HL-60 (cell line): ENCODE measurements at regions not wholly inside any gene's neighbourhood (a gene's known extent, or its start where the extent isn't known, plus 50 kb on each side); places are given as distances from the start of the nearest gene placed in this dataset.

Experiments
- DNase-seq, 2 experiments: peaks; one replicate each; pipeline ENCODE4 v3.0.0-alpha.2; 2010 to 2020; ENCODE audit warnings: low read depth in 1 of 2, low spot score in 1 of 2
- H3K27ac ChIP-seq: fragments of 250-450 bp; sonication (Bioruptor Pico); replicated peaks from 2 replicates; pipeline ENCODE4 v1.5.1; 2020; ENCODE audit warnings: mild to moderate bottlenecking, moderate library complexity
- H3K27me3 ChIP-seq: fragments of 250-450 bp; sonication (Bioruptor Pico); 2 replicates; pipeline ENCODE4 v1.5.1; 2021; ENCODE audit warnings: mild to moderate bottlenecking, moderate library complexity; ENCODE audit not compliant: insufficient read depth, poor library complexity, severe bottlenecking
- H3K4me3 ChIP-seq: replicated peaks from 2 replicates; pipeline ENCODE4 v1.5.1; 2011; ENCODE audit warnings: mild to moderate bottlenecking, control low read depth, low read length; ENCODE audit not compliant: insufficient read depth
- CTCF ChIP-seq: IDR thresholded peaks from one replicate; pipeline ENCODE4 v1.5.1; 2011; ENCODE audit warnings: low read length, control low read depth, inconsistent platforms; ENCODE audit not compliant: insufficient read depth
- GABPA ChIP-seq: IDR thresholded peaks from 2 replicates; pipeline ENCODE4 v1.6.1; 2012; ENCODE audit warnings: low read depth
- POLR2AphosphoS5 ChIP-seq: IDR thresholded peaks from 2 replicates; pipeline ENCODE4 v1.6.1; 2012; ENCODE audit warnings: low read depth
- REST ChIP-seq: IDR thresholded peaks from 2 replicates; pipeline ENCODE4 v1.6.1; 2012; ENCODE audit warnings: low read depth; ENCODE audit not compliant: insufficient replicate concordance
- SPI1 ChIP-seq: IDR thresholded peaks from 2 replicates; pipeline ENCODE4 v1.6.1; 2012; ENCODE audit warnings: low read depth, mild to moderate bottlenecking, borderline replicate concordance

DNA sequence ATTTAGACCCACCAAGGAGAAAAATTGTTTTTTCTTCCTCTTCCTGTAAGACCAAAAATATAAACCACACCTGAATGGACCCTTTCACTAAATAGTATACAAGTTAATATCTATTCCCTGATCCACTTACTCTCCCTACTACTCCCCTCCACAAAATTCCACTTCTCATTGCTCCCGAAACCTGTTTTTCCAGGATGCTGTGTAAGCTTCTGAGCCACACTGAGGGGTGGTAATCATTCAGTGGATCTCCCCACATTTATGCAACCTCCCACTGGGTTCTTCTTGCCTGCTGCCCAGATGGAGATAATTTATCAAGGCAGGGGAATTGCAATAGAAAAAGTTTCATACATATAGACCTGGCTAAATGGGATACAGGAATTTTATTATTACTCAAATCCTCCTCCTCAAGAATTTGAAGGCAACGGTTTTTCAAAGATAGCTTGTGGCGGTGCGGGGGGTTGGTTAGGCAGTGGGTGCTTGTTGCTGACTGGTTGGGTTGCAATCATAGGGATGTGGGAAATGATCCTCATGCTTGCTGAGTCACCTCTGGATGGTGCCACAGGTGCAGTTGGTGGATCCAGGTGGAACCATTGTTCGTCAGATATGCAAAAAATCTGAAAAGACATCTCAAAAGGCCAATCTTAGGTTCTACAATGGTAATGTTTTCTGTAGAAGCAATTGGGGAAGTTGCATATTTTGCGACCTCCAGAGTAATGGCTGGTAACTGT lies 970.3 kb downstream of the CNTNAP5 start:
- Histone ChIP-seq H3K4me3 (no peak overlapping the region), H3K27ac (no peak overlapping the region), H3K27me3 (no peaks in the 10 kb centered on the region)
- no peak for DNase-seq
- TF ChIP-seq GABPA (no peak), REST (no peak)

DNA sequence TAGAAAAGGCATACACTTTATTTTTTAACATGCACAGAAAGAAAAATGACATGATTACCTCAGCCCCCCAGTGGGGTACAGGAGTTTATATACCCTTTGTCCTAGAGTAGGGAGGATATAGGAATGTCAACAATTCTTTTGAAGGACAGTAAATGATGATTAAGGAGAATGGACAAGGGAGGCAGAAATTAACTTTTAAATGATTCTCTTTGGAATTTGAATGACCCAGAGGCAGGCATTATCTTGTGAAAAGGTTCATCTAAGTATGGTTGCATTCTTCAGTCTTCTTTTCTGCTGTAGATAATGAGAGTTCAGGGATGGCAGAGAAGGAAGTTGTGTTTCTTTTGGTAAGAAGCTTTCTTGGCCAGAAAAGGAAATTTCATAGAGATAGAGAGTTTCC lies 971.3 kb downstream of the CNTNAP5 start:
- TF ChIP-seq CTCF (no peak), REST (no peak), GABPA (no peak), SPI1 (no peak), POLR2AphosphoS5 (no peak)
- no peak overlapping the region for H3K4me3 ChIP-seq
- H3K27me3 ChIP-seq = no peaks in the 10 kb centered on the region
- H3K27ac ChIP-seq = no peak overlapping the region
- DNase-seq = no peak

DNA sequence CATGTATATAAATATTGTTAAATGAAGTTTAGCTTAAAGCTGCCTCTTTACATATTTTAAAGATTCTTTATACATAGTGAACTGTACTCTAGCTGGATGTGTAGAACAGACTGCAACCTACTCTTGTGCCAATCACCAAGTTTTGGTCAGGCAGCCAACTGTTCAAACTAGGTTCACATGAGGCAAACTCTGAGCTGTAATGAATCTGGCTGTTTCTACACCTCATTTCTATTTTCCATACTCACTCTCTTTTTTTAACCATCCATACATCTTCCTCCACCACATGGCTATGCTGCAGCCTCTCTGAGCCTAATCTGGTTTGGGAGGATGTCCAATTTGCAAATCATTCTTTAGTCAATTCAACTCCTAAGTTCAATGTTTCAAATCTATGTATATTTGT lies 974.8 kb downstream of the CNTNAP5 start:
- no peak for TF ChIP-seq CTCF
- no peak for TF ChIP-seq REST
- TF ChIP-seq POLR2AphosphoS5 = no peak
- TF ChIP-seq GABPA = no peak
- no peak for TF ChIP-seq SPI1
- Histone ChIP-seq H3K4me3 (no peak overlapping the region), H3K27me3 (no peaks in the 10 kb centered on the region), H3K27ac (no peak overlapping the region)
- no peak for DNase-seq
